Skeletal muscle tissue (tissue), 3 donors: ENCODE measurements at regions not wholly inside any gene's neighbourhood (a gene's known extent, or its start where the extent isn't known, plus 50 kb on each side); places are given as distances from the start of the nearest gene placed in this dataset.

ENCODE experiments used
- H3K27ac ChIP-seq: one replicate; pipeline ENCODE4 v1.7.0; 2013; ENCODE audit warnings: mild to moderate bottlenecking, low read depth, low read length, inconsistent platforms
- H3K27me3 ChIP-seq, 3 donors: one replicate each; pipeline ENCODE4 v1.7.0; 2013; ENCODE audit warnings: low read length in 3 of 3; ENCODE audit not compliant: control insufficient read depth in 3 of 3, insufficient read depth in 3 of 3
- H3K36me3 ChIP-seq, 3 donors: one replicate each; pipeline ENCODE4 v1.7.0; 2013; ENCODE audit warnings: low read length in 3 of 3; ENCODE audit not compliant: control insufficient read depth in 3 of 3, insufficient read depth in 3 of 3
- H3K4me1 ChIP-seq, 3 donors: one replicate each; pipeline ENCODE4 v1.7.0; 2013; ENCODE audit warnings: low read length in 3 of 3, mild to moderate bottlenecking in 3 of 3; ENCODE audit not compliant: control insufficient read depth in 3 of 3, insufficient read depth in 3 of 3
- H3K4me3 ChIP-seq, 3 donors: one replicate each; pipeline ENCODE4 v1.7.0; 2013; ENCODE audit warnings: low read length in 3 of 3
- H3K9ac ChIP-seq, 3 donors: one replicate each; pipeline ENCODE4 v1.7.0; 2013; ENCODE audit warnings: low read length in 3 of 3, mild to moderate bottlenecking in 3 of 3, moderate library complexity in 2 of 3, low read depth in 1 of 3
- H3K9me3 ChIP-seq, 3 donors: one replicate each; pipeline ENCODE4 v1.7.0; 2013; ENCODE audit warnings: low read length in 3 of 3; ENCODE audit not compliant: control insufficient read depth in 3 of 3
- donor health status: Osteomylitis.

DNA sequence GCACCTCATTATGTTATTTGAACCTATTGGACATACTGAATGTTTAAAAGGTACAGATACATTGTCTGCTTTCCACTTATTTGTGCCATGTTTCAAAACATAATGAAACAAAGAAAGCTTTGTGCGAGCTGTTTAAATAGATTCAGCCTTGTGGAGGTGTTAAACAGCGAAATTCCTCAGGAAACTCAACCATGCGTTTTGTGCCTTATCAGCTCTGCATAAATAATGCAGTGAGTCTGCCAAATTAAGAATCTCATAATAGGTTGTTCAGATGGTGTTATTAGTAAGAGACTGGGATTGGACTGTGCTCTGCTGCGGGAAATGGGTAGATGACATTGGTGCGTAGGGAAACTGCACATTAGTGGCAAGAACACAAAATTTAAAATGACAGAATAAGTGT, 163.7 kb upstream of the CLEC14A start:
- peak overlapping the region in 1 of 3 donors; percentile 14 for H3K4me3 ChIP-seq
- no peaks in the 10 kb centered on the region for H3K36me3 ChIP-seq
- H3K27ac ChIP-seq, result no peak overlapping the region
- H3K4me1 ChIP-seq, result no peaks in the 10 kb centered on the region
- H3K9me3 ChIP-seq, result peaks cover 0 to 4% (median 0%) of the 10 kb centered on the region in 3 donors
- no peak overlapping the region for H3K9ac ChIP-seq
- H3K27me3 ChIP-seq, result no peaks in the 10 kb centered on the region

DNA sequence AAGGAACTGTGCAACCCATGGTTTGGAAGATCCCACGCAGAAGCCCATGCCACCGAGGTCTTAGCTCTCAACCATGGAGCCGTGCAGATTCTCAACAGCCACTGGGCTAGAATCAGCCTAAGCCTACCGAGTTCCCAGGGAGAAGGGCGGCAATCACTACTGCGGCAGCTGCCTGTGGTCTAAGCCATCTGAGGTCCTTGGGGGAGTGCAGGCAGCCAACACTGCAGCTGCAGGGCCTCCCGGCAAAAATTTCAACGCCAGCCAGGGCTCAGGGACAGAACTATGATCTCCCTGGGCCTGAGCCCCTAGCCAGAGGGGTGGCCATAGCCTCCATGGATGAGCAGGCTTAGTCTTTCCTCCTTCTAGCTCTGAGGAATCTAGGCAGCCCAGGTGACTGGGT, 156.8 kb upstream of the CLEC14A start:
- no peak overlapping the region for H3K27ac ChIP-seq
- no peaks in the 10 kb centered on the region for H3K27me3 ChIP-seq
- no peaks in the 10 kb centered on the region for H3K4me1 ChIP-seq
- H3K9ac ChIP-seq, result no peak overlapping the region
- no peaks in the 10 kb centered on the region for H3K36me3 ChIP-seq
- no peaks in the 10 kb centered on the region for H3K9me3 ChIP-seq
- no peak overlapping the region for H3K4me3 ChIP-seq

GRCh38 chr14:38410442-38410841, 154.5 kb upstream of the CLEC14A start:
- Histone ChIP-seq H3K4me1 (peaks cover 0 to 3% (median 0%) of the 10 kb centered on the region in 3 donors), H3K27me3 (no peaks in the 10 kb centered on the region), H3K9me3 (no peaks in the 10 kb centered on the region), H3K4me3 (no peak overlapping the region), H3K27ac (no peak overlapping the region), H3K9ac (no peak overlapping the region), H3K36me3 (no peaks in the 10 kb centered on the region)

DNA sequence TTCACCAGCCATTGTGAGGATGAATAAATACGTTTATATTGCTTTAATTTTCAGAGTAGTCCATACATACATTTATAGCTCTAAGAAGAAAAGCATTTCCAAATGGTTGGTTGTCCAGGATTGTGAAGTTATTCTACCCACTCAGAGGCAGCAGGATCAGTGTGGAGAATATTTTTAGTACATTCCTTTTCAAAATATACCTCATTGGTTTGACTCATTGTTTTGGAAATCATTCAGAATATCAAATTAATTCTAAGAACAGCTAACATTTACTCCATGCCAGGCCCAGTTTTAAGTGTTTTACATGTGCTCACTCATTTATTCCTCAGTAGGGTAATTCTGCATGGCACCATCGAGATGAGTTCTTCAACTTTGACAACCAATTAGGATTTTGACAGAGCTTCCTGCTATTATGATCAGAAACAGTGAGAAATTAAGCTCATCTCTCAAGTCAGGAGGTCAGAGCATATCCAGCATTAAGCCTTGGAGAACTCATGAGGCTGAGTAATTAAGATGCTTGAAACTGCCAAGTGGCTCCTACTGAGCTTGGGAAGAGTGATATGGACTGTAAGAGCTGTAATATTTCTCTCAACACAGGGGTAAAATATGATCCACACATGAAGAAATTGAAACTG, 153.3 kb upstream of the CLEC14A start:
- Histone ChIP-seq H3K36me3 (no peaks in the 10 kb centered on the region), H3K4me1 (peaks cover 0 to 3% (median 0%) of the 10 kb centered on the region in 3 donors), H3K4me3 (no peak overlapping the region), H3K9ac (no peak overlapping the region), H3K9me3 (no peaks in the 10 kb centered on the region), H3K27me3 (no peaks in the 10 kb centered on the region), H3K27ac (no peak overlapping the region)

GRCh38 chr14:38405851-38406635, 150.2 kb upstream of the CLEC14A start:
- H3K27me3 ChIP-seq, result no peaks in the 10 kb centered on the region
- peaks cover 0 to 3% (median 0%) of the 10 kb centered on the region in 3 donors for H3K4me1 ChIP-seq
- H3K9me3 ChIP-seq, result no peaks in the 10 kb centered on the region
- H3K27ac ChIP-seq, result no peak overlapping the region
- H3K36me3 ChIP-seq, result no peaks in the 10 kb centered on the region
- H3K4me3 ChIP-seq, result no peak overlapping the region
- no peak overlapping the region for H3K9ac ChIP-seq

- H3K9ac ChIP-seq, result no peak overlapping the region
- no peak overlapping the region for H3K27ac ChIP-seq
- no peaks in the 10 kb centered on the region for H3K27me3 ChIP-seq
- no peak overlapping the region for H3K4me3 ChIP-seq
- peaks cover 0 to 3% (median 0%) of the 10 kb centered on the region in 3 donors for H3K4me1 ChIP-seq
- no peaks in the 10 kb centered on the region for H3K9me3 ChIP-seq
- no peaks in the 10 kb centered on the region for H3K36me3 ChIP-seq
Measured at GRCh38 chr14:38404616-38405015, 148.7 kb upstream of the CLEC14A start.

GRCh38 chr14:38404100-38404541, 148.2 kb upstream of the CLEC14A start:
- Histone ChIP-seq H3K27me3 (no peaks in the 10 kb centered on the region), H3K4me1 (peaks cover 0 to 3% (median 0%) of the 10 kb centered on the region in 3 donors), H3K4me3 (no peak overlapping the region), H3K9ac (no peak overlapping the region), H3K9me3 (no peaks in the 10 kb centered on the region), H3K27ac (no peak overlapping the region), H3K36me3 (no peaks in the 10 kb centered on the region)

DNA sequence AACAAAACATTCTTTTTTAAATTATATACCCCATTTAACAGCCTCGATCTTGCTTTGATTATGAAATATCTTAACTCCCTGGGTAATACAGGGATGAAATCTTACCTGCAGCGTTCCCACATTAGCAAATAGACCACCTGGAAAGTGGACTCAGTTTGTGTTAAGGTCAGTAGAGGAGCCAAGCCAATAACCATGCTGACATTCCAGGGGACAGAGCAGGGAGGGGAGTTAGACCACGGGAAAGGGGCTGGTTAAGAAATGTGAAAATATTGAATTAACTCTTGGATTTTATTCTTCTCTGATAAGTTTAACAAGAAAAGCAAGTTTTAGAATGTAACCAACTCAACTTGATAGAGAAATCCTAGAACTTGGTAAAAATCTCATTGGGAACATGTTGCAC, 144.9 kb upstream of the CLEC14A start:
- H3K27me3 ChIP-seq, result no peaks in the 10 kb centered on the region
- H3K4me1 ChIP-seq, result peaks cover 0 to 2% (median 0%) of the 10 kb centered on the region in 3 donors
- H3K4me3 ChIP-seq, result no peak overlapping the region
- no peak overlapping the region for H3K27ac ChIP-seq
- H3K9me3 ChIP-seq, result no peaks in the 10 kb centered on the region
- no peak overlapping the region for H3K9ac ChIP-seq
- no peaks in the 10 kb centered on the region for H3K36me3 ChIP-seq

GRCh38 chr14:38399652-38400051, 143.8 kb upstream of the CLEC14A start:
- no peaks in the 10 kb centered on the region for H3K4me1 ChIP-seq
- no peaks in the 10 kb centered on the region for H3K9me3 ChIP-seq
- H3K36me3 ChIP-seq, result no peaks in the 10 kb centered on the region
- no peak overlapping the region for H3K4me3 ChIP-seq
- no peak overlapping the region for H3K9ac ChIP-seq
- no peaks in the 10 kb centered on the region for H3K27me3 ChIP-seq
- no peak overlapping the region for H3K27ac ChIP-seq

GRCh38 chr14:38394767-38395166, 138.9 kb upstream of the CLEC14A start:
- Histone ChIP-seq H3K9me3 (no peaks in the 10 kb centered on the region), H3K4me1 (no peaks in the 10 kb centered on the region), H3K27ac (no peak overlapping the region), H3K4me3 (no peak overlapping the region), H3K36me3 (no peaks in the 10 kb centered on the region), H3K27me3 (no peaks in the 10 kb centered on the region), H3K9ac (no peak overlapping the region)
